OCI-LY1 (cell line): ENCODE measurements at regions not wholly inside any gene's neighbourhood (a gene's known extent, or its start where the extent isn't known, plus 50 kb on each side); places are given as distances from the start of the nearest gene placed in this dataset.

Experiments
- CTCF ChIP-seq: fragments of 200-600 bp; sonication (generic), shearing (Covaris generic); IDR thresholded peaks from 2 replicates; pipeline ENCODE4 v1.5.1; 2017; ENCODE audit warnings: mild to moderate bottlenecking, antibody characterized with exemption, low read length, moderate library complexity, mixed read lengths
- EZH2 ChIP-seq: fragments of 200-600 bp; sonication (generic), shearing (Covaris generic); IDR thresholded peaks from 2 replicates; pipeline ENCODE4 v1.8.0; 2017; ENCODE audit warnings: borderline replicate concordance, mixed run types, mild to moderate bottlenecking, antibody characterized with exemption, low read length, moderate library complexity, mixed read lengths

- TF ChIP-seq CTCF (no peak), EZH2 (no peak)
Measured at GRCh38 chr12:75698052-75698451, 186.6 kb upstream of the KRR1 start.
